H1 (cell line): ENCODE measurements at regions not wholly inside any gene's neighbourhood (a gene's known extent, or its start where the extent isn't known, plus 50 kb on each side); places are given as distances from the start of the nearest gene placed in this dataset.
A peak's percentile ranks its signal among the peaks of the same experiment; 100 is the strongest.

Source experiments
- CEBPB ChIP-seq: IDR thresholded peaks from 2 replicates; pipeline ENCODE4 v1.6.1; 2012; ENCODE audit warnings: low read depth, low read length
- NANOG ChIP-seq: IDR thresholded peaks from 2 replicates; pipeline ENCODE4 v1.6.1; 2011; ENCODE audit warnings: low read length, low read depth, mild to moderate bottlenecking, inconsistent platforms; ENCODE audit not compliant: insufficient read depth, poor library complexity, severe bottlenecking

- TF ChIP-seq NANOG (peak; percentile 13), CEBPB (no peak)
Observed at GRCh38 chr2:67927501-67927900, 135.3 kb downstream of the C1D start (continued).
